Neural progenitor cell (in vitro differentiated cells): ENCODE measurements at regions not wholly inside any gene's neighbourhood (a gene's known extent, or its start where the extent isn't known, plus 50 kb on each side); places are given as distances from the start of the nearest gene placed in this dataset.

Experiments
- DNase-seq: peaks from one replicate; pipeline ENCODE4 v3.0.0-alpha.2; 2016; ENCODE audit warnings: low spot score
- H2AFZ ChIP-seq: fragments of 200-600 bp; sonication (generic); replicated peaks from 2 replicates; pipeline ENCODE4 v1.6.1; 2016; ENCODE audit warnings: antibody characterized with exemption
- H3F3A ChIP-seq: fragments of 200-600 bp; sonication (generic); 2 replicates; pipeline ENCODE4 v1.6.1; 2016; ENCODE audit warnings: antibody characterized with exemption, low read depth
- H3K27ac ChIP-seq: fragments of 200-600 bp; sonication (generic); 2 replicates; pipeline ENCODE4 v1.5.1; 2016; ENCODE audit warnings: mild to moderate bottlenecking
- H3K27me3 ChIP-seq: fragments of 200-600 bp; sonication (generic); 2 replicates; pipeline ENCODE4 v1.6.1; 2016; ENCODE audit warnings: mild to moderate bottlenecking, moderate library complexity
- H3K36me3 ChIP-seq: fragments of 200-600 bp; sonication (generic); 2 replicates; pipeline ENCODE4 v1.5.1; 2016
- H3K4me1 ChIP-seq: fragments of 200-600 bp; sonication (generic); 2 replicates; pipeline ENCODE4 v1.6.1; 2016; ENCODE audit warnings: mixed run types
- H3K4me2 ChIP-seq: fragments of 200-600 bp; sonication (generic); 2 replicates; pipeline ENCODE4 v1.6.1; 2016
- H3K4me3 ChIP-seq: fragments of 200-600 bp; sonication (generic); 2 replicates; pipeline ENCODE4 v1.5.1; 2016
- H3K79me2 ChIP-seq: fragments of 200-600 bp; sonication (generic); 2 replicates; pipeline ENCODE4 v1.6.1; 2016; ENCODE audit warnings: low read depth
- H3K9ac ChIP-seq: fragments of 200-600 bp; sonication (generic); 2 replicates; pipeline ENCODE4 v1.6.1; 2016
- H3K9me3 ChIP-seq: fragments of 200-600 bp; sonication (generic); 2 replicates; pipeline ENCODE4 v1.5.1; 2016; ENCODE audit warnings: low read depth
- H4K20me1 ChIP-seq: fragments of 200-600 bp; sonication (generic); 2 replicates; pipeline ENCODE4 v1.6.1; 2016; ENCODE audit warnings: low read depth
- H3K27ac Mint-ChIP-seq: 3 replicates; pipeline ENCODE4 v1.8.0; 2021; ENCODE audit warnings: mixed read lengths
- H3K27me3 Mint-ChIP-seq: 2 replicates; pipeline ENCODE4 v1.8.0; 2022; ENCODE audit warnings: low read depth, mild to moderate bottlenecking, inconsistent platforms, moderate library complexity, mixed read lengths; ENCODE audit not compliant: insufficient read depth
- H3K36me3 Mint-ChIP-seq: 3 replicates; pipeline ENCODE4 v1.8.0; 2021; ENCODE audit warnings: mixed read lengths
- H3K4me1 Mint-ChIP-seq: 3 replicates; pipeline ENCODE4 v1.8.0; 2021; ENCODE audit warnings: mixed read lengths
- H3K4me3 Mint-ChIP-seq: 3 replicates; pipeline ENCODE4 v1.8.0; 2021; ENCODE audit warnings: mild to moderate bottlenecking, moderate library complexity, mixed read lengths
- H3K9me3 Mint-ChIP-seq: 3 replicates; pipeline ENCODE4 v1.8.0; 2020; ENCODE audit warnings: mixed read lengths
- EZH2 ChIP-seq: fragments of 200-600 bp; sonication (generic); IDR thresholded peaks from 2 replicates; pipeline ENCODE4 v1.6.1; 2017; ENCODE audit warnings: antibody characterized with exemption, mild to moderate bottlenecking, moderate library complexity
- EZH2phosphoT487 ChIP-seq: fragments of 200-600 bp; sonication (generic); IDR thresholded peaks from 2 replicates; pipeline ENCODE4 v1.6.1; 2017; ENCODE audit warnings: antibody characterized with exemption
- TF ChIP-seq, protein P1 (sequence below): fragments of 200-600 bp; sonication (generic); IDR thresholded peaks from 2 replicates; pipeline ENCODE4 v1.5.1; 2017; ENCODE audit warnings: antibody characterized with exemption, mild to moderate bottlenecking

- H3K4me3 Mint-ChIP-seq: no peak overlapping the region
- no peak overlapping the region for H3K27ac ChIP-seq
- H3K9ac ChIP-seq: no peak overlapping the region
- peaks cover 5% of the 10 kb centered on the region for H3K4me1 ChIP-seq
- H3K36me3 ChIP-seq: no peaks in the 10 kb centered on the region
- no peaks in the 10 kb centered on the region for H4K20me1 ChIP-seq
- H3K79me2 ChIP-seq: no peaks in the 10 kb centered on the region
- peaks cover 2% of the 10 kb centered on the region for H3K27me3 Mint-ChIP-seq
- H3K27ac Mint-ChIP-seq: no peak overlapping the region
- H3K4me2 ChIP-seq: no peak overlapping the region
- H2AFZ ChIP-seq: peak overlapping the region; percentile 26
- no peaks in the 10 kb centered on the region for H3K9me3 ChIP-seq
- H3F3A ChIP-seq: no peaks in the 10 kb centered on the region
- H3K9me3 Mint-ChIP-seq: no peaks in the 10 kb centered on the region
- no peaks in the 10 kb centered on the region for H3K36me3 Mint-ChIP-seq
- peaks cover 3% of the 10 kb centered on the region for H3K4me1 Mint-ChIP-seq
- no peaks in the 10 kb centered on the region for H3K27me3 ChIP-seq
- no peak for DNase-seq
- no peak overlapping the region for H3K4me3 ChIP-seq
- TF ChIP-seq EZH2 (no peak), EZH2phosphoT487 (no peak)
- TF ChIP-seq, protein P1, sequence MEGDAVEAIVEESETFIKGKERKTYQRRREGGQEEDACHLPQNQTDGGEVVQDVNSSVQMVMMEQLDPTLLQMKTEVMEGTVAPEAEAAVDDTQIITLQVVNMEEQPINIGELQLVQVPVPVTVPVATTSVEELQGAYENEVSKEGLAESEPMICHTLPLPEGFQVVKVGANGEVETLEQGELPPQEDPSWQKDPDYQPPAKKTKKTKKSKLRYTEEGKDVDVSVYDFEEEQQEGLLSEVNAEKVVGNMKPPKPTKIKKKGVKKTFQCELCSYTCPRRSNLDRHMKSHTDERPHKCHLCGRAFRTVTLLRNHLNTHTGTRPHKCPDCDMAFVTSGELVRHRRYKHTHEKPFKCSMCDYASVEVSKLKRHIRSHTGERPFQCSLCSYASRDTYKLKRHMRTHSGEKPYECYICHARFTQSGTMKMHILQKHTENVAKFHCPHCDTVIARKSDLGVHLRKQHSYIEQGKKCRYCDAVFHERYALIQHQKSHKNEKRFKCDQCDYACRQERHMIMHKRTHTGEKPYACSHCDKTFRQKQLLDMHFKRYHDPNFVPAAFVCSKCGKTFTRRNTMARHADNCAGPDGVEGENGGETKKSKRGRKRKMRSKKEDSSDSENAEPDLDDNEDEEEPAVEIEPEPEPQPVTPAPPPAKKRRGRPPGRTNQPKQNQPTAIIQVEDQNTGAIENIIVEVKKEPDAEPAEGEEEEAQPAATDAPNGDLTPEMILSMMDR: no peak
These were observed 147.9 kb upstream of the PLET1 start for GRCh38 chr11:112408517-112408916.

DNA sequence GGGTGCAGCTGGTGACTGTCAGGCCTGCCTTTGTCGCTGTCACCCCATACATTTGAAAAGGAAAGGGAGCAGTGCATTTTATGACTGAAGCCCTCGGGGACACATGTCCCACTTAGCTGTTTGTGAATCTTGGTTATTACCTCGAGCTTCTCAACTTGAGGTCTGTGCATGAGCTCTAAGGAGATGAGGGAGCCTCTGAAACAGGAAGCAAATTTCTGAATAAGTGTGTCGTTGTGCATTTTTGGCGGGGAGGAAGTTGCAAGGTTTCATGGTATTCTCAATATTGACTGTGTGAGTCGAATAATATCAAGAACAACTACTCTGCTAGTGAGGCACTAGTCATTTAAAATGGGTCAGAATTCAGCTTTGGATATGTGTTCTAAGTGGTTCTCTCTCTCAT lies 149.7 kb upstream of the PLET1 start:
- Mint-ChIP-seq H3K27ac (no peak overlapping the region), H3K4me3 (no peak overlapping the region), H3K4me1 (no peaks in the 10 kb centered on the region), H3K36me3 (no peaks in the 10 kb centered on the region), H3K27me3 (peaks cover 2% of the 10 kb centered on the region), H3K9me3 (peaks cover 2% of the 10 kb centered on the region)
- TF ChIP-seq EZH2 (no peak), EZH2phosphoT487 (no peak)
- TF ChIP-seq, protein P1: no peak
- DNase-seq: no peak
- H2AFZ ChIP-seq: no peak overlapping the region
- H3K27ac ChIP-seq: no peak overlapping the region
- H3F3A ChIP-seq: no peaks in the 10 kb centered on the region
- H3K27me3 ChIP-seq: no peaks in the 10 kb centered on the region
- H3K36me3 ChIP-seq: no peaks in the 10 kb centered on the region
- no peaks in the 10 kb centered on the region for H3K79me2 ChIP-seq
- no peak overlapping the region for H3K9ac ChIP-seq
- H3K4me3 ChIP-seq: no peak overlapping the region
- H3K4me1 ChIP-seq: no peaks in the 10 kb centered on the region
- H4K20me1 ChIP-seq: no peaks in the 10 kb centered on the region
- H3K4me2 ChIP-seq: no peak overlapping the region
- peaks cover 8% of the 10 kb centered on the region for H3K9me3 ChIP-seq

- Histone ChIP-seq H3K4me3 (no peak overlapping the region), H3K9ac (no peak overlapping the region), H4K20me1 (no peaks in the 10 kb centered on the region), H3K36me3 (no peaks in the 10 kb centered on the region), H3F3A (no peaks in the 10 kb centered on the region), H2AFZ (no peak overlapping the region), H3K27ac (no peak overlapping the region), H3K9me3 (peaks cover 8% of the 10 kb centered on the region), H3K4me1 (no peaks in the 10 kb centered on the region), H3K27me3 (no peaks in the 10 kb centered on the region), H3K4me2 (no peak overlapping the region), H3K79me2 (no peaks in the 10 kb centered on the region)
- H3K36me3 Mint-ChIP-seq: no peaks in the 10 kb centered on the region
- no peak for DNase-seq
- H3K27ac Mint-ChIP-seq: no peak overlapping the region
- H3K4me3 Mint-ChIP-seq: no peak overlapping the region
- no peaks in the 10 kb centered on the region for H3K4me1 Mint-ChIP-seq
- TF ChIP-seq, protein P1: no peak
- H3K27me3 Mint-ChIP-seq: peaks cover 2% of the 10 kb centered on the region
- peaks cover 2% of the 10 kb centered on the region for H3K9me3 Mint-ChIP-seq
These were observed 151.7 kb upstream of the PLET1 start for GRCh38 chr11:112412383-112412782.

GRCh38 chr11:112417339-112417738 lies 156.7 kb upstream of the PLET1 start:
- H3K36me3 ChIP-seq: no peaks in the 10 kb centered on the region
- H3K4me1 Mint-ChIP-seq: no peaks in the 10 kb centered on the region
- H3K4me2 ChIP-seq: no peak overlapping the region
- no peak overlapping the region for H3K4me3 Mint-ChIP-seq
- no peaks in the 10 kb centered on the region for H3K27me3 ChIP-seq
- no peak overlapping the region for H3K27ac Mint-ChIP-seq
- no peak overlapping the region for H3K27ac ChIP-seq
- H2AFZ ChIP-seq: no peak overlapping the region
- no peaks in the 10 kb centered on the region for H4K20me1 ChIP-seq
- H3K9ac ChIP-seq: no peak overlapping the region
- peaks cover 8% of the 10 kb centered on the region for H3K9me3 ChIP-seq
- no peaks in the 10 kb centered on the region for H3K36me3 Mint-ChIP-seq
- H3K9me3 Mint-ChIP-seq: peaks cover 2% of the 10 kb centered on the region
- H3K4me3 ChIP-seq: no peak overlapping the region
- peaks cover 4% of the 10 kb centered on the region for H3K27me3 Mint-ChIP-seq
- no peaks in the 10 kb centered on the region for H3F3A ChIP-seq
- DNase-seq: no peak
- H3K4me1 ChIP-seq: no peaks in the 10 kb centered on the region
- TF ChIP-seq EZH2phosphoT487 (no peak), EZH2 (no peak)
- H3K79me2 ChIP-seq: no peaks in the 10 kb centered on the region
